ENCODE measurements at regions not wholly inside any gene's neighbourhood (a gene's known extent, or its start where the extent isn't known, plus 50 kb on each side); places are given as distances from the start of the nearest gene placed in this dataset.
A peak's percentile ranks its signal among the peaks of the same experiment; 100 is the strongest.

DNA sequence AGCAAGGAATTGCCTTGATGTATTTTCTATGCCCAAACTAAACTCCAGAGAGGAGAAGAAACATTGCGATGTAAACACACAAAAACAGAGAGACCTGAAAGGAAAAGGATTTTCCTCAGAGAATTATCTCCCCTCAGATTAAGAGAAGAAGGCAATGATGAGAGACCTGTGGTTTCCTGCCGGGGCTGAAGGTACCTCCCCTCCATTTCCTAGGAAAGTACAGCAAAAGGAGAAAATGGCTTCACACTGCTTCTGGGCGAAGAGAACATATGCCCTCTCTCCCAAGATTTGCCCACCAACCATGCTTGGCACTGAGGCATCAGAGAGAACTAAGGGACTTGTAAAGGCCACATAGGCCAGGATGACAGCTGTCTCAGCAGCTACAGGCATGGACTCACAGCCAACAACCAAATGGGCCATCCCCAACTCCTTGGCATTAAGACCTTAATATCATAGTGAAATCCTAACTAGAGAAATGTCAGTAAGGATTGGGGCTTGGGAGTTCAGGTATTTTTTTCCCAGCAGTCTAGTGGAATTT is 523.0 kb downstream of the PTPRC start:
- Histone ChIP-seq H2BK15ac (ENCODE audit: low read length) (no peak overlapping the region), H3K36me3 (replicated peaks in 1 of 2; ENCODE audit: control insufficient read depth in 2 of 2, insufficient read depth in 2 of 2, low read length in 2 of 2) (no peaks in the 10 kb centered on the region), H2BK120ac (ENCODE audit: low read depth, low read length) (no peak overlapping the region), H3K79me1 (ENCODE audit: low read depth, low read length) (no peaks in the 10 kb centered on the region), H3K18ac (ENCODE audit: low read length) (no peak overlapping the region), H2AFZ (ENCODE audit: low read length) (peak overlapping the region; percentile 36), H3K4me3 (ENCODE audit: low read length in 2 of 2) (no peak overlapping the region), H3K4me1 (ENCODE audit: control insufficient read depth in 2 of 2, insufficient read depth in 1 of 2, low read depth in 1 of 2, low read length in 2 of 2) (no peaks in the 10 kb centered on the region), H3K9me3 (replicated peaks in 1 of 2; ENCODE audit: control insufficient read depth in 2 of 2, insufficient read depth in 1 of 2, low read depth in 1 of 2, low read length in 2 of 2) (no peaks in the 10 kb centered on the region), H3K4me2 (ENCODE audit: insufficient read depth, low read length, poor library complexity, severe bottlenecking) (no peak overlapping the region), H3K23ac (ENCODE audit: low read depth, low read length, poor library complexity) (no peak overlapping the region), H3K27me3 (ENCODE audit: control insufficient read depth in 3 of 3, insufficient read depth in 3 of 3, low read depth in 1 of 3, low read length in 3 of 3) (no peaks in the 10 kb centered on the region), H2BK5ac (ENCODE audit: low read length) (no peak overlapping the region), H3K4ac (ENCODE audit: low read length) (no peak overlapping the region), H4K8ac (ENCODE audit: low read depth, low read length) (no peak overlapping the region), H3K27ac (replicated peaks; ENCODE audit: low read length) (no peak overlapping the region), H2AK5ac (ENCODE audit: low read depth, low read length) (no peak overlapping the region), H3K9ac (ENCODE audit: low read depth, low read length, poor library complexity) (no peak overlapping the region), H2BK12ac (ENCODE audit: low read length) (no peak overlapping the region), H3K14ac (ENCODE audit: low read length) (no peak overlapping the region), H4K91ac (ENCODE audit: low read depth, low read length, poor library complexity) (no peak overlapping the region)
- no peak for DNase-seq (ENCODE audit: low spot score)
- no CpG with 5 or more reads among the region's 3 CpGs for WGBS, 2 donors (ENCODE audit: extremely low coverage in 2 of 2, insufficient read length in 2 of 2, insufficient replicate concordance in 1 of 2)

DNA sequence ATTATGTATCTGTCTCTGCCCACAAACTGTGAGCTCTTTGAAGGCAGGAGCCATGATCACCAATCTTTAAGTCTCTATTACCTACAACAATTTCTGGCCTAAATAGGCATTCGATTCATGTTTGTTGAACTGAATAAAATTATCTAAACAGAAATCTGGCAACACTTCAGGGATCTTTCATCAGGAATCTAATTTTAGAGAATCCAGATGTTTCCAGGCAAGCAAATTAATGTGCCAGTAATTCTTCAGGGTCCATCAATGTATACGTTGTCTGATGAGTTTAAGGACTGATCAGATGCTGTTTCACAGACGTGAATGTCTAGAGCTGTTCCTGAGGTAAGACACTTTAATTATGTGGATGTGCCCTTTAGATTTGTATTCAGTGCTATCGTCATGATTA is 524.4 kb downstream of the PTPRC start:
- H3K79me1 ChIP-seq (ENCODE audit: low read depth, low read length) = no peaks in the 10 kb centered on the region
- no peak overlapping the region for H2BK5ac ChIP-seq (ENCODE audit: low read length)
- no peak overlapping the region for H2BK12ac ChIP-seq (ENCODE audit: low read length)
- no peaks in the 10 kb centered on the region for H3K36me3 ChIP-seq (replicated peaks in 1 of 2; ENCODE audit: control insufficient read depth in 2 of 2, insufficient read depth in 2 of 2, low read length in 2 of 2)
- H3K18ac ChIP-seq (ENCODE audit: low read length) = no peak overlapping the region
- H3K14ac ChIP-seq (ENCODE audit: low read length) = no peak overlapping the region
- no peak overlapping the region for H3K4ac ChIP-seq (ENCODE audit: low read length)
- H3K4me2 ChIP-seq (ENCODE audit: insufficient read depth, low read length, poor library complexity, severe bottlenecking) = no peak overlapping the region
- WGBS, 2 donors (ENCODE audit: extremely low coverage in 2 of 2, insufficient read length in 2 of 2, insufficient replicate concordance in 1 of 2) = no CpG with 5 or more reads among the region's 4 CpGs
- H2BK15ac ChIP-seq (ENCODE audit: low read length) = no peak overlapping the region
- H2AFZ ChIP-seq (ENCODE audit: low read length) = no peak overlapping the region
- H2BK120ac ChIP-seq (ENCODE audit: low read depth, low read length) = no peak overlapping the region
- H3K4me1 ChIP-seq (ENCODE audit: control insufficient read depth in 2 of 2, insufficient read depth in 1 of 2, low read depth in 1 of 2, low read length in 2 of 2) = no peaks in the 10 kb centered on the region
- H4K91ac ChIP-seq (ENCODE audit: low read depth, low read length, poor library complexity) = no peak overlapping the region
- H3K9me3 ChIP-seq (replicated peaks in 1 of 2; ENCODE audit: control insufficient read depth in 2 of 2, insufficient read depth in 1 of 2, low read depth in 1 of 2, low read length in 2 of 2) = no peaks in the 10 kb centered on the region
- no peak overlapping the region for H3K23ac ChIP-seq (ENCODE audit: low read depth, low read length, poor library complexity)
- H3K4me3 ChIP-seq (ENCODE audit: low read length in 2 of 2) = no peak overlapping the region
- no peak overlapping the region for H4K8ac ChIP-seq (ENCODE audit: low read depth, low read length)
- no peak for DNase-seq (ENCODE audit: low spot score)
- H3K27ac ChIP-seq (replicated peaks; ENCODE audit: low read length) = no peak overlapping the region
- no peak overlapping the region for H3K9ac ChIP-seq (ENCODE audit: low read depth, low read length, poor library complexity)
- H3K27me3 ChIP-seq (ENCODE audit: control insufficient read depth in 3 of 3, insufficient read depth in 3 of 3, low read depth in 1 of 3, low read length in 3 of 3) = no peaks in the 10 kb centered on the region
- no peak overlapping the region for H2AK5ac ChIP-seq (ENCODE audit: low read depth, low read length)

DNA sequence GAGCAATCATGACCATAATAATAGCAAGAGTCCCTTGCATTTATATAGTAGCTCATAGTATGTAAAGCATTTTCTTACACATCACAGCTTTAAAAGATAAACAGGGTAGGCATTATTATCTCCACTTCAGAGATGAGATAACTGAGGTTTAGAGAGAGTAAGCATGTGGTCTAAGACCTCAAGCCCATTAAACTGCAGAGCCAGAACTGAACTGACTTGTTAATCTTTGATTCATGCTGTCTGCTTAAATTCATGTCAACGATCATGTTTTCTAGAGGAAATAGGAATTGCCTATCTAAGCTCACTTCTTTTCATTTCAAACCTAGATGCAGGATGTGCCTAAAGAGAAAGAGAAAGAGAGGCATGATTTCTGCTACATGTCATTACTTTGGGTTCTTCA is 524.8 kb downstream of the PTPRC start:
- no peak overlapping the region for H3K4me2 ChIP-seq (ENCODE audit: insufficient read depth, low read length, poor library complexity, severe bottlenecking)
- no peak overlapping the region for H2AK5ac ChIP-seq (ENCODE audit: low read depth, low read length)
- no peak overlapping the region for H3K14ac ChIP-seq (ENCODE audit: low read length)
- H2BK120ac ChIP-seq (ENCODE audit: low read depth, low read length) = no peak overlapping the region
- no peak overlapping the region for H2BK5ac ChIP-seq (ENCODE audit: low read length)
- H3K4me3 ChIP-seq (ENCODE audit: low read length in 2 of 2) = no peak overlapping the region
- H3K27me3 ChIP-seq (ENCODE audit: control insufficient read depth in 3 of 3, insufficient read depth in 3 of 3, low read depth in 1 of 3, low read length in 3 of 3) = no peaks in the 10 kb centered on the region
- no peak overlapping the region for H3K9ac ChIP-seq (ENCODE audit: low read depth, low read length, poor library complexity)
- no peak for DNase-seq (ENCODE audit: low spot score)
- H3K36me3 ChIP-seq (replicated peaks in 1 of 2; ENCODE audit: control insufficient read depth in 2 of 2, insufficient read depth in 2 of 2, low read length in 2 of 2) = no peaks in the 10 kb centered on the region
- no peak overlapping the region for H3K27ac ChIP-seq (replicated peaks; ENCODE audit: low read length)
- no peaks in the 10 kb centered on the region for H3K4me1 ChIP-seq (ENCODE audit: control insufficient read depth in 2 of 2, insufficient read depth in 1 of 2, low read depth in 1 of 2, low read length in 2 of 2)
- no peak overlapping the region for H3K18ac ChIP-seq (ENCODE audit: low read length)
- H3K23ac ChIP-seq (ENCODE audit: low read depth, low read length, poor library complexity) = no peak overlapping the region
- no peaks in the 10 kb centered on the region for H3K9me3 ChIP-seq (replicated peaks in 1 of 2; ENCODE audit: control insufficient read depth in 2 of 2, insufficient read depth in 1 of 2, low read depth in 1 of 2, low read length in 2 of 2)
- no peak overlapping the region for H2BK15ac ChIP-seq (ENCODE audit: low read length)
- H4K91ac ChIP-seq (ENCODE audit: low read depth, low read length, poor library complexity) = no peak overlapping the region
- H4K8ac ChIP-seq (ENCODE audit: low read depth, low read length) = no peak overlapping the region
- H2BK12ac ChIP-seq (ENCODE audit: low read length) = no peak overlapping the region
- WGBS, 2 donors (ENCODE audit: extremely low coverage in 2 of 2, insufficient read length in 2 of 2, insufficient replicate concordance in 1 of 2) = no CpG with 5 or more reads among the region's 1 CpG
- no peak overlapping the region for H2AFZ ChIP-seq (ENCODE audit: low read length)
- no peak overlapping the region for H3K4ac ChIP-seq (ENCODE audit: low read length)
- no peaks in the 10 kb centered on the region for H3K79me1 ChIP-seq (ENCODE audit: low read depth, low read length)

GRCh38 chr1:199167460-199167859 is 528.6 kb downstream of the PTPRC start:
- no peak overlapping the region for H4K8ac ChIP-seq (ENCODE audit: low read depth, low read length)
- H3K4ac ChIP-seq (ENCODE audit: low read length) = no peak overlapping the region
- H3K23ac ChIP-seq (ENCODE audit: low read depth, low read length, poor library complexity) = no peak overlapping the region
- no peak overlapping the region for H2AK5ac ChIP-seq (ENCODE audit: low read depth, low read length)
- no peaks in the 10 kb centered on the region for H3K4me1 ChIP-seq (ENCODE audit: control insufficient read depth in 2 of 2, insufficient read depth in 1 of 2, low read depth in 1 of 2, low read length in 2 of 2)
- H3K79me1 ChIP-seq (ENCODE audit: low read depth, low read length) = no peaks in the 10 kb centered on the region
- no peak overlapping the region for H3K4me2 ChIP-seq (ENCODE audit: insufficient read depth, low read length, poor library complexity, severe bottlenecking)
- no peak overlapping the region for H3K9ac ChIP-seq (ENCODE audit: low read depth, low read length, poor library complexity)
- no peaks in the 10 kb centered on the region for H3K9me3 ChIP-seq (replicated peaks in 1 of 2; ENCODE audit: control insufficient read depth in 2 of 2, insufficient read depth in 1 of 2, low read depth in 1 of 2, low read length in 2 of 2)
- H3K4me3 ChIP-seq (ENCODE audit: low read length in 2 of 2) = no peak overlapping the region
- H2BK12ac ChIP-seq (ENCODE audit: low read length) = no peak overlapping the region
- no peak overlapping the region for H2BK5ac ChIP-seq (ENCODE audit: low read length)
- H2BK15ac ChIP-seq (ENCODE audit: low read length) = no peak overlapping the region
- no CpG with 5 or more reads among the region's 3 CpGs for WGBS, 2 donors (ENCODE audit: extremely low coverage in 2 of 2, insufficient read length in 2 of 2, insufficient replicate concordance in 1 of 2)
- H3K36me3 ChIP-seq (replicated peaks in 1 of 2; ENCODE audit: control insufficient read depth in 2 of 2, insufficient read depth in 2 of 2, low read length in 2 of 2) = no peaks in the 10 kb centered on the region
- no peak overlapping the region for H2AFZ ChIP-seq (ENCODE audit: low read length)
- H3K27ac ChIP-seq (replicated peaks; ENCODE audit: low read length) = no peak overlapping the region
- no peaks in the 10 kb centered on the region for H3K27me3 ChIP-seq (ENCODE audit: control insufficient read depth in 3 of 3, insufficient read depth in 3 of 3, low read depth in 1 of 3, low read length in 3 of 3)
- H3K18ac ChIP-seq (ENCODE audit: low read length) = no peak overlapping the region
- no peak for DNase-seq (ENCODE audit: low spot score)
- H4K91ac ChIP-seq (ENCODE audit: low read depth, low read length, poor library complexity) = no peak overlapping the region
- no peak overlapping the region for H3K14ac ChIP-seq (ENCODE audit: low read length)
- H2BK120ac ChIP-seq (ENCODE audit: low read depth, low read length) = no peak overlapping the region
